GM21723 (cell line): ENCODE measurements at regions not wholly inside any gene's neighbourhood (a gene's known extent, or its start where the extent isn't known, plus 50 kb on each side); places are given as distances from the start of the nearest gene placed in this dataset.
"Not testable (repeated sequence)": the region's sequence is repeated elsewhere in the genome, so short reads cannot be mapped to it uniquely, and the experiment has no call there.

Experiments used
- ATAC-seq: cut with Tn5 transposase; IDR thresholded peaks from one replicate; pipeline ENCODE4 v1.9.1; 2021; ENCODE audit warnings: mild to moderate bottlenecking, moderate library complexity; ENCODE audit not compliant: unreplicated experiment

DNA sequence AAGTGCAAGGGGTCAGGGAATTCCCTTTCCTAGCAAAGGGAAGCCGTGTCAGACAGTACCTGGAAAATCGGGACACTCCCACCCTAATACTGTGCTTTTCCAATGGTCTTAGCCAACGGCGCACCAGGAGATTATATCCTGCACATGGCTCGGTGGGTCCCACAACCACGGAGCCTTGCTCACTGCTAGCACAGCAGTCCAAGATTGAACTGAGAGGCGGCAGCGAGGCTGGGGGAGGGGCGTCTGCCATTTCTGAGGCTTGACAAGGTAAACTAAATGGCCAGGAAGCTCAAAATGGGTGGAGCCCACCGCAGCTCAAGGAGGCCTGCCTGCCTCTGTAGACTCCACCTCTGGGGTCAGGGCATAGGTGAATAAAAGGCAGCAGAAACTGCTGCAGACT lies 76.5 kb upstream of the LINC00632 start:
- not testable (repeated sequence) for ATAC-seq

DNA sequence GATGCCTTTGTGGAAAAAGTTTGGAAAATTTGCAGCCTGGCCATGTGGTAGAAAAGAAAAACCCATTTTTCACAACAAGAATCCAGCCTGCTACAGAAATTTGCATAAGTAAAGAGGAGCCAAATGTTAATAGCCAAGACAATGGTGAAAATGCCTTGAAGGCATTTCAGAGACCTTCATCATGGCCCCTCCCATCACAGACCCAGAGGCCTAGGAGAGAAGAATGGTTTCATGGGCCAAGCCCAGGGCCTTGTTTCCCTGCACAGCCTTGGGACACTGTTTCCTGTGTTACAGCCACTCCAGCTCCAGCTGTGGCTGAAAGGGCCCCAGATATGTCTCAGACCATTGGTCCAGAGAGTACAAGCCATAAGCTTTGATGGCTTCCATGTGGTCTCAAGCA lies 101.4 kb upstream of the LINC00632 start:
- no peak for ATAC-seq

GRCh38 chrX:140602140-140602539 lies 97.3 kb upstream of the SOX3 start:
- no peak for ATAC-seq

- ATAC-seq: no peak
These were observed 95.0 kb upstream of the SOX3 start for GRCh38 chrX:140599851-140600250.

DNA sequence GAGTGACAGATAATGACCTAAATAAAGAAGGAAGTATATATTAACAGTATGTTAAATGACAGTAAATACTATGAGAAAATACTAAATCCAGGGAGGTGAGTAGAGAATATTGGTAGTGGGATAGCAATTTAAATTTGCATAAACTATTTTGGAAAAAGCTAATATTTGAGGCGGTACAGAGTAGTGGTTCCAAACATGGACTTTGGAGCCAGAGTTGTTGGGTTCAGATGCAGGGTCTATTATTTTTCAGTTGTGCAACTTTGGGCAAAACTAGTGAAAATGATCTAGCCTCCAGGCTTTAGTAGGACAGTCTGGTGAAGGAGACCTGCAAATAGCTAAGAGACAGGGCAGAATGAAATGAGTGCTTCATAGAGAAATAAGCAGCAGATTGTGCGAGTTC lies 84.8 kb upstream of the SOX3 start:
- ATAC-seq: no peak

DNA sequence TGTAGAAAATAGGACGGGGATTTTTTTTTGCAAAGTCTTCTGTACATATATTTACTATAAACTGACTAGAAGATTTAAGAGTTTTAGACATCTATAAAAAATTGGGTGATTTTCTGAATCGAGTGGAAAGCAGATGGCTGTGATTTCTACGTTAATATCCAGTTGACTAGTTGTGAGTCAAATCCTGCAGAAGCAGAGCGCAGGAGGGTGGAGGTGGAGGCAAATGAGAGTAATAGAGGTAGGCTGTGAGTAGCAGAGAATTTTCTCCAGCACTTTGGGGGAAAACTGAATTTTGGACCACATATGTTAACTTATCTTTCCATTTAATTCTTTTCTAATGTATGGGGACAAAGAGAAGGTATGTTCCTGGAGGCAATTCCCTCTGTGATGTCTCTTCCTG lies 82.1 kb upstream of the SOX3 start:
- no peak for ATAC-seq

- no peak for ATAC-seq
These were observed 75.6 kb upstream of the SOX3 start for GRCh38 chrX:140580478-140580877.

DNA sequence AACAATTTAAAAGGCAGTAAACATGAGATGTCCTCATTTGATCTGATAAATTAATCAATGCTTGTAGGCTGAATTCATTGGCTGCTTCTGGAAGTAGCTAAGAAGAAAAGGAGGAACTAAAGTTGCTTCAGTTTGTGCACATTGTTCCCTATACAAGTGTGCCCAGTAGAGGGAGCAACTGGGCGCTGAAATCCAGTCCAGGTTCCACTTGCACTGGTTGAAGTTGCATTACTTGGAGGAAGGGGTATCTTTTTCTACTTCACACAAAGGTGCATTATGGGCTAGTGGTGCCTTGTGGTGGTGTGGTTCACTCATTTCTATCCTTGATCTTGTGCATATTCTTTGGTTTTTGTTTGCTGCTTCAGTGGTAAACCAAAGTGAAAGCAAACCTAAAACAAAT lies 67.9 kb upstream of the SOX3 start:
- ATAC-seq: peak; percentile 97

DNA sequence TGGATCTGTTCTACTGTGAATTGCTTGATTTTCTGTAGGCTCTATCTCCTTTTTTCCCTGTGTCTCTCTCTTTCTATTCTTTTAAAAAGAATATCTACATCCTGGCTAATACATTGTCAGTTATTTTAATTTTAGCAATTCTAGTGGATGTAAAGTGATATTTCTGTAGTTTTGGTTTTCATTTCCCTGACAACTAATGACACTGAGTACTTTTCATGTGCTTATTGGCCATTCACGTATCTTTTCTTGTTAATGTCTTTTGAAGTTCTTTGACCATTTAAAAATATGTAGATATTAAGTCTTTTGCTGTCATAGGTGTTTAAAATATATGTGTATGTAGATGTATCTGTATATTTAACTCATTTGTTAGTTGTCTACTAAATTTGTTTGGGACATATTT lies 59.0 kb upstream of the SOX3 start:
- ATAC-seq: no peak
